RWPE1 (cell line): ENCODE measurements at regions not wholly inside any gene's neighbourhood (a gene's known extent, or its start where the extent isn't known, plus 50 kb on each side); places are given as distances from the start of the nearest gene placed in this dataset.

Experiments used
- CTCF ChIA-PET: fragments of 350-600 bp; sonication (Branson Sonifier 250); formaldehyde crosslinking; extraction: SDS; loops from one replicate; lab custom pipeline; 2021; lab: Yijun Ruan, JAX
- POLR2A ChIA-PET: fragments of 400-600 bp; formaldehyde crosslinking; extraction: SDS; loops from one replicate; lab custom pipeline; 2020; ENCODE audit warnings: antibody characterized with exemption; ENCODE audit not compliant: low non-redundant PET; lab: Yijun Ruan, JAX
- DNase-seq: peaks from one replicate; pipeline ENCODE4 v3.0.0; 2012; ENCODE audit warnings: low spot score
- H3K27ac ChIP-seq: fragments of 450-650 bp; 2 replicates; pipeline ENCODE4 v1.5.1; 2017
- CTCF ChIP-seq: fragments of 450-650 bp; conservative IDR thresholded peaks from 2 replicates; pipeline ENCODE4 v1.5.1; 2017; ENCODE audit warnings: low read depth, mild to moderate bottlenecking

- DNase-seq, result no peak
- POLR2A ChIA-PET, result no interaction called here
- CTCF ChIA-PET, result no interaction called here
- TF ChIP-seq CTCF, result no peak
- H3K27ac ChIP-seq, result no peak overlapping the region
Measured at GRCh38 chr2:126748188-126748760, 92.3 kb downstream of the GYPC start.

GRCh38 chr2:126748929-126749518 is 93.1 kb downstream of the GYPC start:
- ChIA-PET POLR2A (no interaction called here), CTCF (no interaction called here)
- DNase-seq, result no peak
- TF ChIP-seq CTCF, result no peak
- no peak overlapping the region for H3K27ac ChIP-seq

GRCh38 chr2:126749537-126749936 is 93.6 kb downstream of the GYPC start:
- ChIA-PET POLR2A (no interaction called here), CTCF (no interaction called here)
- no peak for TF ChIP-seq CTCF
- no peak for DNase-seq
- no peak overlapping the region for H3K27ac ChIP-seq

- POLR2A ChIA-PET, result no interaction called here
- no peak for TF ChIP-seq CTCF
- CTCF ChIA-PET, result no interaction called here
- no peak overlapping the region for H3K27ac ChIP-seq
- DNase-seq, result no peak
Measured at GRCh38 chr2:126750506-126750905, 94.5 kb downstream of the GYPC start.

GRCh38 chr2:126751477-126751876 is 95.5 kb downstream of the GYPC start:
- no peak overlapping the region for H3K27ac ChIP-seq
- ChIA-PET POLR2A (no interaction called here), CTCF (no interaction called here)
- no peak for TF ChIP-seq CTCF
- DNase-seq, result no peak

- no peak for DNase-seq
- POLR2A ChIA-PET, result no interaction called here
- CTCF ChIA-PET, result no interaction called here
- no peak for TF ChIP-seq CTCF
- no peak overlapping the region for H3K27ac ChIP-seq
Measured at GRCh38 chr2:126752876-126753275, 96.9 kb downstream of the GYPC start.
